GM12872 (cell line): ENCODE measurements at regions not wholly inside any gene's neighbourhood (a gene's known extent, or its start where the extent isn't known, plus 50 kb on each side); places are given as distances from the start of the nearest gene placed in this dataset.

ENCODE experiments used
- CTCF ChIP-seq: IDR thresholded peaks from 3 replicates; pipeline ENCODE4 v1.5.1; 2011; ENCODE audit warnings: low read depth, mild to moderate bottlenecking, low read length, moderate library complexity; ENCODE audit not compliant: insufficient read depth

GRCh38 chr6:109241199-109241598 lies 141.1 kb downstream of the CD164 start:
- no peak for TF ChIP-seq CTCF

- no peak for TF ChIP-seq CTCF
Measured at GRCh38 chr6:109240370-109241084, 141.7 kb downstream of the CD164 start.

GRCh38 chr6:109239651-109240321 lies 142.5 kb downstream of the CD164 start:
- no peak for TF ChIP-seq CTCF

GRCh38 chr6:109239160-109239559 lies 143.1 kb downstream of the CD164 start:
- TF ChIP-seq CTCF, result no peak

GRCh38 chr6:109238396-109238795 lies 143.1 kb downstream of the CEP57L1 start:
- TF ChIP-seq CTCF, result no peak

GRCh38 chr6:109237986-109238329 lies 142.7 kb downstream of the CEP57L1 start:
- no peak for TF ChIP-seq CTCF

- TF ChIP-seq CTCF, result no peak
Measured at GRCh38 chr6:109237077-109237985, 142.0 kb downstream of the CEP57L1 start.
